HG03571 (cell line): ENCODE measurements at regions not wholly inside any gene's neighbourhood (a gene's known extent, or its start where the extent isn't known, plus 50 kb on each side); places are given as distances from the start of the nearest gene placed in this dataset.

ENCODE experiments used
- ATAC-seq: cut with Tn5 transposase; IDR thresholded peaks from one replicate; pipeline ENCODE4 v1.9.1; 2021; ENCODE audit not compliant: unreplicated experiment

- no peak for ATAC-seq
Measured at GRCh38 chr10:28922127-28922526, 244.8 kb downstream of the BAMBI start.

DNA sequence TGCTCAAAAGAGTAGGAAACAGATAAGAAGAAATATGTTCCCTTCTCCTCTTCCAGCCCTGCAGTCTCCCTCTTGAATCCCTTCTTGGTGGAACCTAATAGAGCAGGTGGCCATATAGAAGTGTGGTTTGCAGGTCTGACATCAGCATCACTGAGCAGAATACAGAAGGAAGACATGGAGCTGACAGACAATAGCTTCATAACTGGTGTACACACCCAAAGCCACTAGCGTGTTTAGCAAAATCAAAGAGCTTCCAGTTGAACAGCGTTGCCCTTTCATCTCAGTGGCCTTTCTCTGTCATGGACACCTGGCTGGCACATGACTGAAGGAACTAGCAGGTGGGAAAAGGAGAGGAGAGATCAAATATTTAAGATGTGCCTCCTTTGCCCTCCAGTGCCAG, 245.5 kb downstream of the BAMBI start:
- ATAC-seq = no peak

- no peak for ATAC-seq
Measured at GRCh38 chr10:28924717-28925116, 247.4 kb downstream of the BAMBI start.

DNA sequence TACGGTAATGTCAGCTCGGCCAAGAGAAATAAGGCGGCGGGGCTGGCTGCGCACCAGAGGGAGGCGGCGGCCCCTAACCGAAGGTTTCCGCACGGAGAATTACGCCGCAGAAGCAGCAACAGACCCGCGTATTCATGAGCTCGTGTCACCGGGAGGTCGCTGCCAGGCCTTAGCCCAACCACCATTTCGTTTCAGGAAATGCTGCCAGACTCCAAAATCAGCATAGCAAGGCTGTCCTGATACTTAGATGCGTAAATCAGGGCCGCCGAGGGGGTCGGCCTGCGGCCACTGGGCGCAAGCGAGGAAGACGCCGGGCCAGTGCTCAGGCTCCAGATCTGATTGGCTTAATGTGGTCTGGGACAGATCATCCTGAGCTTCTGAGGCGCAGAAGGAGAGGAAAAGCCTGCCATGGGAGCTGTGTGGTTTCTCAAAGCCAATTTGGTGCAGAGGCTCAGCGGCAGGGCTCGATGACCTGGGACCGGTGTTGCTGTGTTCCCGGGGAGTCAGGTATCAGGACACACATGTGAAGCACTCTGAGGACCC, 247.9 kb downstream of the BAMBI start:
- no peak for ATAC-seq

GRCh38 chr10:28926932-28927331, 249.6 kb downstream of the BAMBI start:
- ATAC-seq = no peak

GRCh38 chr10:28928484-28928883, 251.2 kb downstream of the BAMBI start:
- ATAC-seq = no peak

DNA sequence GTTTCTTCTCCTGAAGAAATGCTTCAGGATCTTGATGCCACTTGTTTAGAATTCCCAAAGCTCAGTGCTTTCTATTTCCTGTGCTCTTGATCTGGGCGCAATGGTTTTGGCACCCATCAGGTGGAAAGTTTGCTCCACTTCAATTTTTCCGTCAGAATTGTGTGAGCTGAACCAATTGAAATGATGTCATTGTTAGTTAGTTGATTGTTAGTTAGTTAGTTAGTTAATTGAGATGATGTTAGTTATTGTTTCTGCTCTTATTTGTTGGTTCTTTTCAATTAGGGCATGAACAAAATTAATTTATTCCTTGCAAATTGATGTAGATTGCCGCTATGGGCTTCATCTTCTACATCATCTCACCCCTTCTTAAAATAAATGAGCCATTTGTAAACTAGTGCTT, 252.6 kb downstream of the BAMBI start:
- ATAC-seq = no peak

DNA sequence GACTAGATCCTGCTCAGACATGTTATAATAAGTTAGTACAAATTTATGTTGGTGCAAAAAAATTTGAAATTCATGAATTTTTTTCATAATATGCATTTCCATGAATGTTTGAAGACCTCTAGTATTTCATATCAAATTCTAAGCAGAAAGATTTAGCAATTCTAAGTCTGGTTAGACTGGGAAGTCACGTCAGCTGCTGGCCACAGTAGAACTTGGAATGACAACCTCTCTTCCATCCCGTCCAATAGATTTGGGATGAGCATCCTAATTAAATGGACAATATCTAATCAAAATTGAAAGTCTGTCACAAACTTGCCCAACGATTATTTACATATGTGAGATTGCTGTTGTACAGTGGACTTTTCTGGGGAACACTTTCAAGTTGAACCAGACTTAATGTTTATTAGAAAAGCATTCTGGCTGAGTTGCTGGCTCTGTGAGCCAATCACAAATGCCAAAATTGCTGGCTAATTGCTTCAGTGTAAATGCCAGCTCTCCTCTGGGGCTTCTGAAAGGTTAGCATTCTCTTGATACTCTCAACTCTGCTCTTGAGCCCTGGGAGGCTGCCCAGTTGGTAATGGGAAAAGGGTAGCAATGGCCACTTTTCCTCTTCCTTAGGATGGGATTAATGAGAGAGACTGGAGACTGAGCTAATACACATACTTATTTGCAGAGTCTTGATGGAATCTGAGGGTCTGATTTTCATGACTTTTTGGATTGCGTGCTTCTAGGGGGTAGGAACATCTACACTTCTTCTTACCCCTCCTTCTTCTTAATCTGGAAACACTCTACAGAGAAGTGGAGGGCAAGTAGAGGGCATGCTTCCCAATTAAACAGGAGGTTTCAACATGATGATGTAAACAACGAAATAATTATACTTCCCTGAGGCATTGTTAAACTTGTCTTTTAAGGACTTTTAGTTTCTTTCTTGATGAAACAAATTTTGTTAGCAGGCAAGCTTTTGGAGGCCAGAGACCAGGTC, 253.5 kb downstream of the BAMBI start:
- no peak for ATAC-seq

GRCh38 chr10:28935061-28935460, 257.7 kb downstream of the BAMBI start:
- no peak for ATAC-seq

DNA sequence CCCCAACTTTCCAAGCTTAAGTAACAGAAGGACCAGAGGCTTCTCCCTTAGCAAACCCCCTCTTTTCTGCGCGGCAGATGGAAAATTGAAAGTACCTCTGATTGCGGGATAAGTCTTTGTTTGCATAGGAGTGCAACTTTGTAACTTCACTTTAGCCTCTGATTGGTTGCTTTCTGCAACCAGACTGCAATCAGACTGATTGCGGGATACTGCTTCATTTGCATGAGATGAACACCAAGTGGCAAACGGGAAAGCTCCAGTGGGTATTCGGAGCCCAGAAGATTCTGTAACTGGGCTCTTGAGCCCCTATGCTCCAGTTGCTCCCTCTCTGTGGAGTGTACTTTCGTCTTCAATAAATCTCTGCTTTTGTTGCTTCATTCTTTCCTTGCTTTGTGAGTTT, 260.6 kb downstream of the BAMBI start:
- ATAC-seq = no peak

DNA sequence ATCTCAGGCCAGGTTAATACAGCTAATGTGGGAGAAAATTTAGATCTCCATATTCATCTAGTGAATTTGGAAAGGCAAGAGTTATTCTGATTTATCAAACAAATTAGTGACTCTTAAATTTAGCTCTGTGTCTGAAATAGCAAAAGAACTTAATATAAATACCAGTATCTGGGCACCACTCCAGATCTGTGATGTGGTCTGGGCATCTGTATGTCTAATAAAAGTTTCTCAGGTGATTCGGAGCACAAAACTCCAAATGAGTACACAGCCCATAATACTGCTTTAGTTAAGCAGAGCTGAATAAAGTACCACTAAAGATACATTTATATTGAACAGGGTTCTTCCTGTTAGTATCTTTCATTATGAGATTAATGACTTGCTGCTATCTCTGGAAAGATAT, 261.4 kb downstream of the BAMBI start:
- no peak for ATAC-seq

DNA sequence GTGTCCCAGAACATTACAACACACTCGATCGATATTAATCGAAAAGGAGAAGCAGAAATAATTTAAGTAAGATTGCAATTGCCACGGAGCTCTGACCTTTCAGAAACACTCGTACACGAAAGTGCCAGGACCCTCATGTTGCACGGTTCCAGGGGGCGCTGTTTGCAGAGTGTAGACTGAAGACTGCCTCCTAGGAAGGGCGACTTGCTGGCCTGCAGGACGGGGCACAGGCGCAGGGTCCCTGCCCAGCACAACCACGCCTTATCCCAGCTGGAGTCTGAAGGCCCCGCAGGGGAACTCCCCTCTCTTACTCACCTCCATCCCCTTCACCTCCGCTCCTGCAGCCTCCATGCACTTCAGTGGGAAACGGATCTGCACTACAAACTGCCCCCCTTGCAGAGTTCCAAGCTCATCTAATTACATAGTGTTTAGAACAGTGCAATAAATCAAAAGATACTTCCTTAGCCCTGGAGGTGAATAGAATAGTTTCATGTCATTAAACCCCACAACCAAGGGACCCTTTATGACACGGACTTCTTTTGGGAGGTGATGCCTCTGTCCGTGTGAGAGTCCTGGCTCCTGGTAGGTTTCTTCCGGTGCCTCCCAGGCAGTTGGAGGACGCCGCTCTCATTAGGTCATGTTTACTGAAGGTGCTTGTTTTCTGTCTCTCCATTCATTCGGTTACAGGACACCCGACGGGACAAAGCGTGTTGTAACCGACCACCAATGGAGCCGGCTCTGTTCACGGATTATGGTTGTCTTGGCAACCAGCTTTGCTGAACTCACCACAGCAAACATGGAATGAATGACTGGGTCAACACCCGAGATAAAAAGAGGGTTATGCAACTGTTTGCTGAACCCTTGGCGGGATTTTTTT, 262.2 kb downstream of the BAMBI start:
- no peak for ATAC-seq

- ATAC-seq = no peak
Measured at GRCh38 chr10:28940158-28940888, 263.0 kb downstream of the BAMBI start.

DNA sequence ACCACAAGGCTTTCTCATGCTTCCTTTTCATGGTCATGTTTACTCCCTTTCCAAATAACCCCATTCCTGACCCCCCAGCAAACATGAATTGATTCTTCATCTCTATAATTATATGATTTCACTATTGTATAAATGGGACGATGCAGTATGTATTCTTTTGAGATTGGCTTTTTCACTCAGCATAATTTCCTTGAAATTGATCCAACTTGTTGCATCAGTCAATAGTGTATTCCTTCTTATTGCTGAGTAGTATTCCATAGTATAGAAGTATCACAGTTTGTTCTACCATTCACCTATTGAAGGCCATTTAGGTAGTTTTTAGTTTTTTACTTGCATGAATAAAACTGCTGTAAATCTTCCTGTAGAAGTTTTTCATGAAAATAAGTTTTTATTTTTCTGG, 264.7 kb downstream of the BAMBI start:
- ATAC-seq = no peak

DNA sequence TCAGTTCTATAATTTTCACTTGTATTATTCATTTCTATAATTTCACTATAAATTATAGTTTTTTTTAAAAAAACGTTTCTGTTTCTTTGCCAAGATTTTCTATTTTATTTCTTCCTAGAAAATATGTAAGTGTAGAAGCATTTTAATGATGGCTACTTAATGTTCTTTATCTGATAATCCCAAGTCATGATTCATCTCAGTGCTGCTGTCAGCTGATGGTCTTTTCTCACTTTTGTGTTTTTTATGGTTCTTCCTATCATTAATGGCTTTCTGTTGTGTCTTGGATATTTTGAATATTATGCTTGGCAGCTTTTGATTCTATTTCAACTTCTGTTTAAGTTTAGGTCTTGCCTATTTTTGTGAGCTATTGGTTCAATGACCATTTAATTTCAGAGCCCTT, 268.6 kb downstream of the BAMBI start:
- ATAC-seq = no peak

- no peak for ATAC-seq
Measured at GRCh38 chr10:28946479-28946878, 269.2 kb downstream of the BAMBI start.

DNA sequence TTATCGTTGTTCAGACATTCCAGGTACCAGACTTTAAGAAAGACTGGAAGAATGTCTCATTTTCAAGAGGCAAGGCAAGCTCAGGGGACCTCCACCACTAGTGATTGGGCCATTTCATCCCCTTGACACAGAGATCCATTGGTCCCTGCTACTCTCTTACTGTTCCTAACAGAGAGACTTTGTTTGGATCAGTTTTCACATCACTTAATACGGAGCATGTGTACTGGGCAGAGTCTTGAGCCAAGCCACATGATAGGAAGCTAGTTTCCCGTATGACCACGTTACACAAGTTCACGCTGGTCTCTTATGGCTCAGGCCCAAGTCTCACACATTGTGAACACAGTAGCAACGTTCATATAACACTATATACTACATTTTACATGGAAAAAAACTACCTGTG, 269.9 kb downstream of the BAMBI start:
- ATAC-seq = no peak

DNA sequence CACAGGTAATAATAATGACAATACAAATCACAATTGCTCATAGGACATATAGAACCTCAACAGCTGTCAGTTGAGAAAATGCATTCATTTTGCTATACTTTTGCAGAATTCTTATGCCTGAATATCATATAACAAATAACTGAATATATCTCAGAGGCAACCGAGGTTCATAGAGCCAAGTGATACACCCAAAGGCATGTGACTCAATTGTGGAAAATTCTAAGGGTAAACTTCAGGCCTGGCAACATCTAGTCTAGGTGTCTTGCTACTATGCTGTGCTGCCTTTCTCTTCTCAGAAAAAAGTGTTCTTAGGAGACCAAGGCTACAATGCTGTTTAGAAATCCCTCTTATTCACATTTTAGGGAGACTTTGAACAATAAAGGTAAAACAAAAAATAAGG, 270.7 kb downstream of the BAMBI start:
- ATAC-seq = no peak

DNA sequence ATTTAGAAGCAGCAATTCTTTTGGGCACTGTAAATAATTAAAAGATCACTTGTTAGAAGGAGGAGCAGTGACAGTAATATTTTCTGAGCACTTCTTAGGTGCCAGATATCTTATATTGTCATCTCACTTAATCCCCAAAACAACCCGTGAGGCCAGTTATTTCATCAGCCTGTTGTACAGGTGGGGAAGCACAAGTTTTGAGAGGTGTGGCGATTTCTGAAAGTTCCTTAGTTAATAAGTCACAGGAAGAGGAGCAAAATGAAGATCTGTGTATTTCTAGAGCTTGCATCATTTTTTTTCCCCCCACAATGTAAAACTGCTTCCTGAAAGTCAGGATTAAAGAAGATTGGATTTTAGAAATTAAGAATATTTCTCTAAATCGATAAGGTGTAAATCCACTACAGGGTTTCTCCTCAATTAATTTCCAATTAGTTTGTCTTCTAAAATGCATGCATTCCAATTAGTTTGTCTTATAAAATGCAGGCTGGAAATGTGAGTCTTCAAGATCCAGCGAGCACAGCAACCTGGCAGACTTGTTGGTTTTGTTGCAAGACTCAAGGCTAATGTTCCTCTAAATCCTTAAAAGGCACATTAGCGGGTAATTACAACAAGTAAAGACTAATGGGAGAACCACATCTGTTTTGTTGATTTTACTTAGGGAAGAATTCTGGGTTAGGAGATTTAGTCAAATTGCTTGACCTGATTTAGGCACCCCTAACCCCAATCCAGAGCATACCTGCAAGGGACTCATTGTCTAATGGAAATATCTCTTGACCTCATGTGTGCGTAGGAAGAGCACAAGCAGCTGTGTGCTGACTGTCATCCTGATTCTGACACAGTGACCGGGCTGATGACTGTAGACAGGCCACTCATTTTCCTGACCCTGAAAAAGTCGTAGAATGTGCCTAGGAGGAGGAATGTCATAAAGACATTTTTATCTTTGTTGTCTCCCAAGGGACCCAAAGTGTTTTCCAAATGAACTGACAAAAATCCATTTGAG, 272.0 kb downstream of the BAMBI start:
- ATAC-seq = no peak

DNA sequence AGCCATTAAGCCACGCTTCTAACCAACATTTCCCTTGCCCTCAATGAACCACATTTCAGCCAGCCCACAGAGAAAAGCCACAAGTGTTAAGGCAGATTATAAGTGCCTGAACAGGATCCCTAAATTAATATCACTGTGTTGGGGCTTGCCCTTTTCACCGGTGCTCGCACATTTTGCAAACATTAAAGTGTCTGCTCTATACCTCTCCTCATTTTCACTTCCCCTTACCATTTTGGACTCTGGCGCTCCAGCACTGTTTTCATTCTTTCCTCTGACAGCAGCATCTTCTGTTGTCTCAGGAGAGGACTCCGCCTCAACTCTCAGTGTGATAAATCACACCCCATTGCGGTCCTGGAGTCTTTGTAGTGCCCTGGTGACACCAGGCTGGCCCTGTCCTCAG, 274.2 kb downstream of the BAMBI start:
- ATAC-seq = no peak
